ENCODE measurements at regions not wholly inside any gene's neighbourhood (a gene's known extent, or its start where the extent isn't known, plus 50 kb on each side); places are given as distances from the start of the nearest gene placed in this dataset.

DNA sequence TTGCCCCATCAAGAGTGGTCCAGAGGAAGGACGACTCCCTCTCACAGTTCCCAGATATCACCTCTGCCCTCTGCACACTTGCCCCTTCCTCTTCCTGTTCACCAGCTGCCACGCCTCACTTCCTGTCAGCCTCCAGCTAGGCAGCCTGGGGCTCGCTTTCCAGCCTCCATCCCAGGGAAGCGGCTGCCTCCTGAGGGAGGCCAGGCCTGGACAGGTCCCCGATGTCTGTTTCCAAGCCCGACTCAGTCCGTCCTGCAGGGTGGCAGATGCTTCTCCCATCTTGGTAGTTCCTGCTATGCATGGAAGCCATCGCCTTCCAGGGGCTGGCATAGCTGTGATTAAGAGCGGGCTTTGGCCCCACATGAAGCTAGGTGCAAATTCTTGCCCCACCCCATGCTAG lies 233.5 kb upstream of the PMEPA1 start:
- H2AFZ ChIP-seq (ENCODE audit: insufficient read depth, low read length, poor library complexity) = no peak overlapping the region
- H2BK120ac ChIP-seq (ENCODE audit: insufficient read depth, low read length, poor library complexity) = no peak overlapping the region
- no peak overlapping the region for H3K4me3 ChIP-seq (ENCODE audit: low read depth, low read length)
- no peaks in the 10 kb centered on the region for H3K79me2 ChIP-seq (ENCODE audit: control insufficient read depth, insufficient read depth, low read length, poor library complexity)
- no peak overlapping the region for H3K18ac ChIP-seq (ENCODE audit: low read length)
- no peak overlapping the region for H4K8ac ChIP-seq (ENCODE audit: low read depth, low read length)
- no peak overlapping the region for H3K27ac ChIP-seq (ENCODE audit: low read depth, low read length)
- WGBS (ENCODE audit: extremely low coverage, insufficient coverage, insufficient read length) = no CpG with 5 or more reads among the region's 9 CpGs
- DNase-seq = no peak
- H2BK5ac ChIP-seq (ENCODE audit: low read depth, low read length, poor library complexity) = no peak overlapping the region
- H3K27me3 ChIP-seq (ENCODE audit: insufficient read depth, low read length) = no peaks in the 10 kb centered on the region
- H2BK12ac ChIP-seq (ENCODE audit: low read length) = no peak overlapping the region
- H3K4me1 ChIP-seq (ENCODE audit: control insufficient read depth in 1 of 2, insufficient read depth in 2 of 2, low read length in 2 of 2) = peaks cover 0 to 6% of the 10 kb centered on the region in 2 experiments
- H3K14ac ChIP-seq (ENCODE audit: low read length) = no peak overlapping the region
- no peaks in the 10 kb centered on the region for H3K36me3 ChIP-seq (ENCODE audit: control insufficient read depth in 1 of 2, insufficient read depth in 2 of 2, low read length in 2 of 2)
- H3K79me1 ChIP-seq (ENCODE audit: low read length) = no peaks in the 10 kb centered on the region
- no peak overlapping the region for H4K12ac ChIP-seq (ENCODE audit: low read depth, low read length)
- no peak overlapping the region for H2AK5ac ChIP-seq (ENCODE audit: low read length)
- no peak overlapping the region for H3K4me2 ChIP-seq (ENCODE audit: low read length)
- no peak overlapping the region for H3K23ac ChIP-seq (ENCODE audit: low read length)
- no peak overlapping the region for H3K9ac ChIP-seq (ENCODE audit: low read length)
- no peak overlapping the region for H3K4ac ChIP-seq (ENCODE audit: low read depth, low read length)
- no peak overlapping the region for H4K91ac ChIP-seq (ENCODE audit: low read depth, low read length)
- no peaks in the 10 kb centered on the region for H3K9me3 ChIP-seq (ENCODE audit: insufficient read depth, low read depth, low read length)

DNA sequence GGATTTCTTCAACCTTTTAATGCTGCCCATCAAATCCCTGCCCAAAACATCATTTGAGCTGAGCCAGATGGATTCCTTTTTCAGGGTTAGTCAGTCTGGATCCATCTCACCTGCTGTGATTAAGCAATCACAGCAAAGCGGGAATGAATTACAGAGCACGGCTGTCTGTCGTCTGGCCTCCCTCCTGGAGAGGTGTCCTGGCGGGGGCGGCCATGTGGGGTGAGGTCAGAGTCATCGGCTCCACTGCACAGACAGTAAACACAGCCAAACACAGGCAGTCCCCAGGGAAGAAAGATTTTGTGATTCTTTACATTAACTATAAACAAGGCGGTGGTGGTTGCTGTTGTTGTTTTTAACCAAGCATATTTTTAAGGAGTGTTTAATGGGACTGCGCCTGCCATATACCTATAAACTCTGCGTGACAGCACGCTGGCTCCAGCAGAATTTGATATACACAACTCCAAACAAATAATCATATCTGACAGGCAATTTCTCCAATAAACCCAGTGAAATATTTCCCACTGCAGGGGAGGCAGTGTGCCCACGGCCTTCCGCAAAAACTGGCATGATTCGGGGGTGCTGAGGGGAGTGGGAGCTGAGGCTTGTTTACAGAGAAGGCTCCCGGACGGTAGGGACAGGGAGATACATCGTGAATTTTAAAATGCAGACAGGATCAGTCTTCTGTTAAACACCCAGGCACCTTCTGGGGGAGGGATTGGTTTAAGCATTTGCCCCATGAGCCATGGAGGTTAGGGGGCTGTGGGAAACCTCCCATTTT lies 232.0 kb upstream of the PMEPA1 start:
- Histone ChIP-seq H3K4me3 (ENCODE audit: low read depth, low read length) (no peak overlapping the region), H3K79me2 (ENCODE audit: control insufficient read depth, insufficient read depth, low read length, poor library complexity) (no peaks in the 10 kb centered on the region), H3K36me3 (ENCODE audit: control insufficient read depth in 1 of 2, insufficient read depth in 2 of 2, low read length in 2 of 2) (no peaks in the 10 kb centered on the region), H3K4ac (ENCODE audit: low read depth, low read length) (no peak overlapping the region), H2AFZ (ENCODE audit: insufficient read depth, low read length, poor library complexity) (no peak overlapping the region), H4K12ac (ENCODE audit: low read depth, low read length) (no peak overlapping the region), H2AK5ac (ENCODE audit: low read length) (no peak overlapping the region), H3K79me1 (ENCODE audit: low read length) (no peaks in the 10 kb centered on the region), H3K18ac (ENCODE audit: low read length) (no peak overlapping the region), H3K4me1 (ENCODE audit: control insufficient read depth in 1 of 2, insufficient read depth in 2 of 2, low read length in 2 of 2) (peaks cover 0 to 9% of the 10 kb centered on the region in 2 experiments), H2BK120ac (ENCODE audit: insufficient read depth, low read length, poor library complexity) (no peak overlapping the region), H3K4me2 (ENCODE audit: low read length) (no peak overlapping the region), H3K27me3 (ENCODE audit: insufficient read depth, low read length) (no peaks in the 10 kb centered on the region), H3K9ac (ENCODE audit: low read length) (no peak overlapping the region), H3K14ac (ENCODE audit: low read length) (no peak overlapping the region), H2BK12ac (ENCODE audit: low read length) (no peak overlapping the region), H3K23ac (ENCODE audit: low read length) (no peak overlapping the region), H4K91ac (ENCODE audit: low read depth, low read length) (no peak overlapping the region), H4K8ac (ENCODE audit: low read depth, low read length) (no peak overlapping the region), H3K9me3 (ENCODE audit: insufficient read depth, low read depth, low read length) (no peaks in the 10 kb centered on the region), H3K27ac (ENCODE audit: low read depth, low read length) (no peak overlapping the region), H2BK5ac (ENCODE audit: low read depth, low read length, poor library complexity) (no peak overlapping the region)
- WGBS (ENCODE audit: extremely low coverage, insufficient coverage, insufficient read length) = no CpG with 5 or more reads among the region's 16 CpGs
- DNase-seq = peak in 1 of 2 donors; percentile 7

DNA sequence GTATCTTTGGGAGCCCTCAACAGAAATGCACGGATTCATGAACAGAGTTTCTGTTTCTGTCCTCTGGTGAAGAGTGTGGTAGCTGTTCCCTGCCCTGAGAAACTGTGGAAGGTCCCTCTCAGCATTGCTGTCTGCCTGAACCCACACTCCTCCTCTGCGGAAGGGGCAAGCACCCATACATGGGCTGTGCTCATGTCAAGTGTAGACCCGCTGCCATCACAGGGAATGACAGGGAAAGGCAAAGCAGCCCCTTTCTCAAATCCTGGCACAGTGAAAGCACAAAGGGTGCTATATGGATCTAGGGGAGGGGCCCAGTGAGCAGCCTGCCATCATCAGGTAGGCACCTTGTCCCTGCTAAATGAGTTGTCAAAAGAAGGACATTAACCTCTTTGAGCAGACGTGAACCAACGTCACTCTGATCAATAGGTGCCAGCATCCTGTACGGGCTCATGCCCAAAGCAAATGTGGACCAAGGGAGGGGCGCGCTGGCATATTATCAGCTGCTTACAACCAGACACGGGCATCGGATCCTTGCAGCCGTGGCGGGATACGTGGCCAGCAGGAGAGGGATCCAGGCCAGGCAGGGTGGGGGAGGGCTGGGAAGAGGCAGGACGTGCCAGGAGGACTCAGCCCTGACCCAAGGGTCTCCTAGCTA lies 231.2 kb upstream of the PMEPA1 start:
- no CpG with 5 or more reads among the region's 14 CpGs for WGBS (ENCODE audit: extremely low coverage, insufficient coverage, insufficient read length)
- H2BK5ac ChIP-seq (ENCODE audit: low read depth, low read length, poor library complexity) = no peak overlapping the region

DNA sequence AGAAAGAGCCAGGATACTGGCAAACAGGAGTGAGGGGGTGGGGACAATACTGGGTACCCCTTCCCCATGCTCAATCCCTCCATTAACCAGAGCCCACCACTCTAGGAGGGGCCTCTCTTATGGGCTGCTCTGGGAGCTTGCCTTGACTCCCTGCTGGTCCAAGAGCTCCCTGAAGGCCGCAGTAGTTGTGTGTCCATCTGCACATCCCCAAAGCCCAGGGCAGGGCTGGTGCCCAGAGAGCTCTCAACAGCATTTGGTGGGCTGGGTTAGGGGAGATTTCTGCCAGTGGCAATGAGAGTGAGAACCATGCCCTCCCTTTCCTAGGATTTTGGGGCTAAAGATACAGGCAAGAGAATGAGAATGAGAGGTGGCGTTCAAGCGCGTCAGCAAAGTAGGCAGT lies 230.6 kb upstream of the PMEPA1 start:
- Histone ChIP-seq H3K18ac (ENCODE audit: low read length) (no peak overlapping the region), H3K14ac (ENCODE audit: low read length) (no peak overlapping the region)
- WGBS (ENCODE audit: extremely low coverage, insufficient coverage, insufficient read length) = no CpG with 5 or more reads among the region's 4 CpGs

More for the DNA sequence above, 231.2 kb upstream of the PMEPA1 start:
- H3K4me1 ChIP-seq (ENCODE audit: control insufficient read depth in 1 of 2, insufficient read depth in 2 of 2, low read length in 2 of 2) = peaks cover 0 to 9% of the 10 kb centered on the region in 2 experiments
- H3K9ac ChIP-seq (ENCODE audit: low read length) = no peak overlapping the region
- H2AFZ ChIP-seq (ENCODE audit: insufficient read depth, low read length, poor library complexity) = no peak overlapping the region
- H3K79me1 ChIP-seq (ENCODE audit: low read length) = no peaks in the 10 kb centered on the region
- no peak overlapping the region for H3K14ac ChIP-seq (ENCODE audit: low read length)
- H3K18ac ChIP-seq (ENCODE audit: low read length) = no peak overlapping the region
- no peak overlapping the region for H3K4me3 ChIP-seq (ENCODE audit: low read depth, low read length)
- no peak overlapping the region for H4K91ac ChIP-seq (ENCODE audit: low read depth, low read length)
- H3K36me3 ChIP-seq (ENCODE audit: control insufficient read depth in 1 of 2, insufficient read depth in 2 of 2, low read length in 2 of 2) = no peaks in the 10 kb centered on the region
- no peak overlapping the region for H3K4me2 ChIP-seq (ENCODE audit: low read length)
- no peak overlapping the region for H4K8ac ChIP-seq (ENCODE audit: low read depth, low read length)
- H3K23ac ChIP-seq (ENCODE audit: low read length) = no peak overlapping the region
- no peaks in the 10 kb centered on the region for H3K27me3 ChIP-seq (ENCODE audit: insufficient read depth, low read length)
- DNase-seq = no peak
- H2BK12ac ChIP-seq (ENCODE audit: low read length) = no peak overlapping the region
- H4K12ac ChIP-seq (ENCODE audit: low read depth, low read length) = no peak overlapping the region
- H2BK120ac ChIP-seq (ENCODE audit: insufficient read depth, low read length, poor library complexity) = no peak overlapping the region
- H3K79me2 ChIP-seq (ENCODE audit: control insufficient read depth, insufficient read depth, low read length, poor library complexity) = no peaks in the 10 kb centered on the region
- no peak overlapping the region for H3K4ac ChIP-seq (ENCODE audit: low read depth, low read length)
- H3K9me3 ChIP-seq (ENCODE audit: insufficient read depth, low read depth, low read length) = no peaks in the 10 kb centered on the region
- H2AK5ac ChIP-seq (ENCODE audit: low read length) = no peak overlapping the region
- H3K27ac ChIP-seq (ENCODE audit: low read depth, low read length) = no peak overlapping the region

More for the DNA sequence above, 230.6 kb upstream of the PMEPA1 start:
- Histone ChIP-seq H3K4ac (ENCODE audit: low read depth, low read length) (no peak overlapping the region), H4K91ac (ENCODE audit: low read depth, low read length) (no peak overlapping the region), H3K23ac (ENCODE audit: low read length) (no peak overlapping the region), H3K27ac (ENCODE audit: low read depth, low read length) (no peak overlapping the region), H4K8ac (ENCODE audit: low read depth, low read length) (no peak overlapping the region), H2BK5ac (ENCODE audit: low read depth, low read length, poor library complexity) (no peak overlapping the region), H3K4me2 (ENCODE audit: low read length) (no peak overlapping the region), H3K9ac (ENCODE audit: low read length) (no peak overlapping the region), H4K12ac (ENCODE audit: low read depth, low read length) (no peak overlapping the region), H3K79me1 (ENCODE audit: low read length) (no peaks in the 10 kb centered on the region), H3K4me1 (ENCODE audit: control insufficient read depth in 1 of 2, insufficient read depth in 2 of 2, low read length in 2 of 2) (peaks cover 0 to 9% of the 10 kb centered on the region in 2 experiments), H2AK5ac (ENCODE audit: low read length) (no peak overlapping the region), H3K4me3 (ENCODE audit: low read depth, low read length) (no peak overlapping the region), H3K36me3 (ENCODE audit: control insufficient read depth in 1 of 2, insufficient read depth in 2 of 2, low read length in 2 of 2) (no peaks in the 10 kb centered on the region), H2BK12ac (ENCODE audit: low read length) (no peak overlapping the region), H2BK120ac (ENCODE audit: insufficient read depth, low read length, poor library complexity) (no peak overlapping the region), H3K79me2 (ENCODE audit: control insufficient read depth, insufficient read depth, low read length, poor library complexity) (no peaks in the 10 kb centered on the region), H3K9me3 (ENCODE audit: insufficient read depth, low read depth, low read length) (no peaks in the 10 kb centered on the region), H3K27me3 (ENCODE audit: insufficient read depth, low read length) (no peaks in the 10 kb centered on the region), H2AFZ (ENCODE audit: insufficient read depth, low read length, poor library complexity) (no peak overlapping the region)
- no peak for DNase-seq
